GM19397 (cell line): ENCODE measurements at regions not wholly inside any gene's neighbourhood (a gene's known extent, or its start where the extent isn't known, plus 50 kb on each side); places are given as distances from the start of the nearest gene placed in this dataset.
"Not testable (repeated sequence)": the region's sequence is repeated elsewhere in the genome, so short reads cannot be mapped to it uniquely, and the experiment has no call there.

Source experiments
- ATAC-seq: cut with Tn5 transposase; IDR thresholded peaks from one replicate; pipeline ENCODE4 v1.9.1; 2021; ENCODE audit warnings: mild to moderate bottlenecking, moderate library complexity; ENCODE audit not compliant: unreplicated experiment

DNA sequence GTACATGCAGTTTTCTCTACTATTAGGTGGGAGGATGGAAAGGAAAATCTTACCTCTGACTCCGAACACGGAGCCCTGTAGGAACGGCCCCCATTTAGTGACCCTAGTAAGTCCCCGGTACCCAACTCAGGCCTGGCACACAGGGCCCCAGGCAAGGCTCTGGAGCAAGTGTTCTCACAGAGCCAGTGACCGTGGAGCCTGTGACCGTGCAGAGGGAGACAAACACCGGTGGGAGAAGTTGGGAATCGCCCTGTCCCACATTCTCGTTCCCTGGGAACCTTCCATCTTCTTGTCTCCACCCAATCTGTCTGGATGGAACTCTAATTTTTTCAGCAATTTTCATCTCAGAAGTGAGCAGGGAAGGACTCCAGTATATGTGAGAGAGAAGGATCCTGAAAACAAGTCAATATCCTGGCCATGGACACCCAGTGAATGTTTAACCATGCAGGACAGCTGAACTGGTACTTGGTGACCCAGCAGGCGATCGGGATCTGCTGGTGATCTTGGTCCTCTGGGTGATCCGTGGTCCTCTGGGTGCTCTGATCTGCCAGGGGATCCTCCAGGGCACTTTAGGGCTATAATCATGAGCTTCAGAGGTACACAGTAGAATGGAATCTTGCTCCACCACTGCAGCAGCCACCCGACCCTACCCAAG is 348.6 kb upstream of the ID2 start:
- no peak for ATAC-seq

DNA sequence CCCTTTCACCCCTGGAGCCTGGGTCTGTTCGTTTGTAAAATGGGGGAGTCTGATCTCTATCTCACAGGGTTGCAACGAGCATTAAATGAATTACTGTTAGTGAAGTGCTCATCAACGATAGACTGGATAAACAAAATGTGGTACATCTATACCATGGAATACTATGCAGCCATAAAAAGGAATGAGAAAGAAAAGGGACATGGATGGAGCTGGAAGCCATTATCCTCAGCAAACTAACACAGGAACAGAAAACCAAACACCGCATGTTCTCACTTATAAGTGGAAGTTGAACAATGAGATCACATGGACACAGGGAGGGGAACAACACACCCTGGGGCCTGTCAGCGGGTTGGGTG is 348.0 kb upstream of the ID2 start:
- ATAC-seq: not testable (repeated sequence)

DNA sequence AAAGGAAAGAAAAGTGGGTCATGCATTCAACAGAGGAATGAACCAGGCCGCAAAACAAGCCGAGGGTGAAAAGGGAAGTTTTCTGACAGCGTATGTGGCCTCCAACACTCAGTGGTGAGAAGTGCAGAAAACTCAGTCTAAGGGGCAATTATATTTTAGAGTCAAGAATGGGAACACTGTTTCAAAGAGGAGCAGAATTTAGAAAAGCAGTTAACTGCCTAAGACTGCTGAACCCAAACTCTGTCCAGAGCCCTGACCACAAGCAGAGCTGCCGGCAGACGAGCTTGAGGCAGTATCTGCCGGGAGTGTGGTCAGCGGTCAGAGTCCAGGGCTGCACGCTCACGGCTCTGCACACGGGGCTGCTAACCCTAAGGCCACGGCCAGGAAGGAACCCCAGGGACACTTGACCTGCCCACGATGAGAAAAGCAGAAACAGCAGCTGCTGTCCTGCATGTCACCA is 347.0 kb upstream of the ID2 start:
- no peak for ATAC-seq

DNA sequence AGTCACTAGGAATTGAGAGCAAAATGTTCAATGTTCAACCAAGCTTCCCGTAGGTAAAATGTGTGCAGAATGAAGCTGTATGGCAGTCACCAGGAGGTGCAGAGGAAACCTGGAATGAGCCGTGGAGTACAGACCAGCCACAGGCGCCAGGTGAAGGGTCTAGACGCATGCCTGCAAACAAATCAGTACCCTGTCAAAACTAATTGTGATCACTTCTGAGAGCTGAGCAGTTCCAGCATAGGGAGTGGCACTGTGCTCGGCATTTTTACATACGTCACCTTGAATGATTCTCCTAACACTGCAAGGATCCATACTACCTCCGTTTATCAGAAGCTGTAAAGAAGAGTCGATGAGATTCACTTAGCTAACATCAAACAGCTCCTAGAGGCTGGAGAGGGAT is 346.1 kb upstream of the ID2 start:
- ATAC-seq: no peak

DNA sequence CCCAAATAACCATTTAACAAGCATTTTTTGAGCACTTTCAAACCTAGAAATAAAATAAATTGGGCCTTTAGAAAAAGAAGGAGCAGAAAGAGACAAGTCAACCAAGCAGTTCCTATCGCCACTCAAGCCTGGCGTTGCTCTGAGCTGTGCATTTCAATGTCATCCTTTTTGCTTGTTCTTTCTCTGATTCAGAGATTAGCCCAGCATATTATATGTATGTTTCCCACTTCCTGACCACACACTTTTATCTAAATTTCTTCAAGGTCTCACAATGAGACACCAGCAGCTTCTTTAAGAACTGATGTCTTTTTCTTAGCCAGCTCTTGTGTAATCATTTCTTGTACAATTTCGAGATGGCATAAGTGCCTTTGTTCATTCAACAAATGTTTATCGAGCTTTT is 344.5 kb upstream of the ID2 start:
- ATAC-seq: no peak

DNA sequence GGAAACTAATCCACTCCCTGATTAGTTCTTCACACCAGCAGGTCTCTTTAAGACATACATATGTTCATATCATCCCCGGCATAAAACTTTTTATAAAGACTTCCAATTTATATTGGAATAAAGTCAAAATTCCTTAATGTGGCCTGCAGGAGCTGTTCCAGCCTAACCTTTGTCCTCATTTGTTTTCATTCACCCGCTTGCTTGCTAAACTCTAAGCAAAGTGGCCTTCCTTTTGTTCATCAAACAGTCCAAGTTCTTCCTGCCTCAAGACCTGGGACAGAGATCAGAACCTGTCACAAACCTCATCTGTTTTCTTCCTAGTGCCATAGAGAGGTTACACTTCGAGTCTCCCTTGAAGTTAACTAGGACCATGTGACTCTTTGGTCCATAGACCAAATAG is 339.4 kb upstream of the ID2 start:
- no peak for ATAC-seq

DNA sequence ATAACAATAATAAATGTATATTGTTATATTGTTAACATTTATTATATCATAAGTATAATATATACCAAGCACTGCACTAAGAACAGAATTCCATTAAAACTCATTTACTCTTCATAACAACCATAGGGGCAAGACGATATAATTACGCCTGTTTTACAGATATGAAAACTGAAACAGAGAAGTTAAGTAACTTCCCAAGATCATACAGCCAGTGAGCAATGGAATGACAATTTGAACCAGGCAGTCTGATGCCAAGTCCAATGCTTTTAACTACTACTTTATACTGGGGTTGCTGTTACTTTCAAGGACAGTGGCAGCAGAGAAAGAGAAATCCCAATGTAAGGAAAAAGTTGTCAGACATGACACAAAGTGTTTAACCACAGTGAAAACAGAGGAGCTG is 338.8 kb upstream of the ID2 start:
- ATAC-seq: no peak

DNA sequence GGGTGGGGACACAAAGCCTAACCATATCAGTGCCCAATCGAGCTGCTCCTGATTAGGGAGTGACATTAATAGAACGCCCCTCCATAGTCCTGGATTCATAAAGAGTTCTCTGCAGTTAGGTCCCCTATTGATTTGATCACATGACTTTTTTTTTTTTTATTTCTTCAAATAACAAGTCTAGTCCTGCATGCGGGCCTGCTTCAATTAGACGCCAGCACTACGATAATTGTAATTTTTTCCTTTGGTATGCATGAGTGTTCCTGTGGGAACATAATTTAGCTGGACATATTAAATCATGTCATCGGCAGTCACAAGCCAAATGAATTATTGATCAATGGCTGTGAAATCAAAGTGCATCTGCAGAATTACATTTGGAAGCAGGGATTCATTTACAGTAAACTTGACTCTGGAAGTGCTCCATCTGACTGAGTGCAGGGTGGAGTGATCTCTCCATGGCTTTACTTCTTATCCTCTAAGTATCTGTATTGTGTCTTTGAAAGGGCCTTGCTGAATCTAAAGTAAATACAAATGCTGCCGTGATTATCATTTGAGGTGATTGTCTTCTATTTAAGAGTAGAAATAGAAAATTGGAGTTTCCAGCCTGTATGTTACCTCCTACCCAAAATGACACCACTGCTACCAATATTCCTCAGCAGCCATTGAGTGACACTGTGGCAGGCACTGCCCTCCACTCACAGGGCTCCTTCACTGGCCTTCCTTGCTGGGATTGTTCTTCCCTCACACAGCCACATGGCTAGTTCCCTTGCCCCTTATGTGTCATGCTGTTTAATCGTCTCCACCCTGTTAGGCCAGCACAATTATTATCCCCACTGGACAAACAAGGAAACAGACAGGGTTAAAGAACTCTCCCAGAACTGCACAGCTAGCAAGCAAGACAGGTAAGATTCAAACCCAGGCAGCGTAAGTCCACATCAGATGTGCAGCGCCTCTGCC is 337.4 kb upstream of the ID2 start:
- ATAC-seq: no peak

DNA sequence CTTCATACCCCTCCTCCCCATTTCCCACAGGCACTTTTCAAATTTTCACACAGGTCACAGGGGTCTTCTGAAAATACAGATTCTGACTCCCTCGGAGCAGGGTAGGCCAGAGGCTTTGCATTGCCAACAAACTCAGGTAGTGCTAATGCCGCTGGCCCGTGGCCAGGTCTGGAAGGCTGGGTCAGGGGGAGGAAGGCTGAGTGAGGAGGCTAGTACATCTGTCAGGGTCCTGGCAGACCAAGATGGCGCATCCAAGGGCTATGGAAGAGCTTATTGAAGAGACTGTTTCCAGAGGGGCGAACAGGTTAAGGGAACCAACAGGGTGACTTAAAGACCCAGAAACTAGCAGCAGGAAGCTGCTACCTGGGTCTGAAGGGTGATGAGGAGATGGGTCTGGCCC is 336.7 kb upstream of the ID2 start:
- ATAC-seq: no peak

DNA sequence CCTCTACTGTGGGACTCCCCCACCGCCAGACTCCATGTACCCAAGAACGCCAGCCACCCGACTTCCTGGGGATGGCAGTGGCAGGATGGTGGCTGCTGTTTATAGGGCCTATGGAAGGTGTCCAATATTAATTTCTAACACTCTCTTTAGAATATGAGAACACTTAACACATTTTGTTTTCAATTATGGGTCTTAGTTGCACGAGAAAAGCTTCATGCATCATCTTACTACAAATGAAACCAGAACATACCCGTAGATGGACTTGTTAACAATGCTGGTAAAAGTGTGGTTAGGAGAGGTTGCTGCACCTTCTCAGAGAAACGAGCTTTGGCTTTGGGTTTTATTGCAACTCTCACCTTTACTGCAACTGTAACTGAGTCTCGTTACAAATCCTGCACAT is 335.6 kb upstream of the ID2 start:
- no peak for ATAC-seq

DNA sequence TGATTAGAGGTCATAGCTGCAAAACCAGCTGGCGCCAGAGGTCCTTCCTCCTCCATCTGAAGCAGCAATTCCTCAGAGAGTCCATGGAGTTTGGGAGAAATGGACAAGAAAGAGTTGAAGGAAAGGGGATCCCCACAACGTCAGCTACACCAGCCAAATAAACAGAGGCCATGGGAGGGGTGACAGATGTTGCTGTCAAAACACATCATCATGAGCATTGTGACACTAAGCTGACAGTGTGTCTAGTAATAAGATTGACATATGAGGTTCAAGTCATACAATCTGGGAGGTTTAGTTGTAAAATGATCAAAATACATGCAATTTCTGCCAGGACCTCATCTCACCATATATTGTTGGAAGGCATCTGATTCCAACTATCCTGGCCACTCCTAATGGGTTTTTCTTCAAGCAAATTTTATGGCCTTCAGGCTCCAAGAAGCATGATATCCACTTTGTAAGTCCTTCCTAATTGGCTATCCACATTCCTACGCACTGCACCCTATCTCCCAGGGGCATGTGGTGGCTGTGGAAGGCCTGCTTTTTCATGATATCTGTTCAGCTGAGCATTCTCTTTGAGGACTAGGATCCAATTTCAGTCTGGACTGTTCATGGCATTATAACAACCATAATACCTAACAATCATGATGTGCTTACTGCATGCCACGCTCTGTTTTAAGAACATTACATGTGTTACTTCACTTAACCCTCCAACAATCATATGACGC is 335.0 kb upstream of the ID2 start:
- no peak for ATAC-seq

DNA sequence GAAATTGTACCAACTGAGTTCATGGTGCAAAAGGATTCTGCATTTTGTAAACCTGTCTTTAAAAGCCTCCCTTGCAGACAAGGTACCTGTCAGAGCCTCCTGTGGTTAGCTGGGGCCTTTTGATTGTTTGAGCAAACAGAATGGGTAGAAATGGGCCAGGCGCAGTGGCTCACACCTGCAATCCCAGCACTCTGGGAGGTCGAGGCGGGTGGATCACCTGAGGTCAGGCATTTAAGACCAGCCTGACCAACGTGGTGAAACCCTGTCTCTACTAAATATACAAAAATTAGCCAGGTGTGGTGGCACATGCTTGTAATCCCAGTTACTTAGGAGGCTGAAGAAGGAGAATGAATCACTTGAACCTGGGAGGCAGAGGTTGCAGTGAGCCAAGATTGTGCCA is 332.9 kb upstream of the ID2 start:
- not testable (repeated sequence) for ATAC-seq

DNA sequence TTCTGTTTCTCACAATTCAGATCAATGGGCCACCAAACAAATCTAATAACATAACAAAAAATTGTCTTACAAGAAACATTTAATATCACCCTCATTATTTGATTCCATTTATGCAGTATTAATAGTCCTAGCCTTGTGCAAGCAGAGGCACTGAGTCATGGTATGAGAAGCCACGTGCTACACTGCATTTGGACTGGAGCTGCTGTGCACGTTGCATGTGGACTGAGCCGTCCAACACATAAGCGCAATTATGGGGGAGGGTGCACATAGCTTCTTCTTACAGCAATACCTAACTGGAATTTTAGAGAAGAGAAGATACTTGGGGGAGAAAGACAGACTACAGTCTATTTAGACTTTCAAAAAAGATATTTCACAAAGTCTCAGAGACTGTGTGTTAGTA is 329.6 kb upstream of the ID2 start:
- ATAC-seq: no peak

DNA sequence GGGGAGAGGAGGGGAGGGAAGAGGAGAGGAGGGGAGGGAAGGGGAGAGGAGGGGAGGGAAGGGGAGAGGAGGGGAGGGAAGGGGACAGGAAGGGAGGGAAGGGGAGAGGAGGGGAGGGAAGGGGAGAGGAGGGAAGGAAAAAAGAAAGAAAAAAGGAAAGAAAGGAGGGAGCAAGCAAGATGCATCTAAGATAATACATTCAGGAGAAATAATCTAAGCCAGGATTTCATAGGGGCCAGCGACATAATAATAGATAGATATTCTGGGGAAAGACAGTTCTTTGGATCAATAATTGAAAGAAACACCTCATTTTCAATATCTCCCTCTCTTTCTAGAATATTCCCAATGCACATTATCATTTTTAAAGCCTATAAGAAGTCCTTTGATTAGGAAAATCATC is 328.9 kb upstream of the ID2 start:
- no peak for ATAC-seq

DNA sequence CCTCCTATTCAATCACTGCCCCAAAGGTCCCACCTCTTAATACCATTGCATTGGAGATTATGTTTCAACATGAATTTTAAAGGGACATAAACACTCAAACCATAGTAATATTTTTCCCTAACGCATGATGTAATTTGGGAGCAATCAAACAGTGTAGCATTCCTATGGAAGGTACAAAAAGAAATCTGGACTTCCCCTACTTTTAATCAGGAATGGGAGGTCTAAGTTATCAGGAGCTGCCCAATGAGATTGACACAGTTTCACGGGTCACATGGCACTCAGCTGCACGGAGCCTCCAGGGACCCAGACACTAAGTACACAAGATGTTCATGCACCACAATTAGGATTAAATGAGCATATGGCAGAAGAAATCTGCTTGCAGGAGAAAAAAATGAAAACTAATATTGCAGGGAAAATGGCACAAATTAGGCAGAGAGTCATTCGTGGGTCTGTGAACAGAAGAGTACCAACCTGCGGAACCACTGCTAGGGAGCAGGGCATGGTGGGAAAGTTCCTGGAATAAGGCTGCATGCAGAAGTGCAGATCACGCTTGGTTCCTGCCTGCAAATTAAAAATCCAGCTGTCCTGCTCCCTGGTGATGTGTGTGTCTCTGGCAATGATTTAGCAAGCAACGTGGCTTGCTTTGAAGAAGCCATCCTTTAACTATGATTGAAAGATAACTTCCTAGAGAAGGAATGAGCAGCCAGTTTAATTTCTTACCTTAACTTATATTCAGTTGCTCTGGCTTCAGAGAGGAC is 326.6 kb upstream of the ID2 start:
- no peak for ATAC-seq

DNA sequence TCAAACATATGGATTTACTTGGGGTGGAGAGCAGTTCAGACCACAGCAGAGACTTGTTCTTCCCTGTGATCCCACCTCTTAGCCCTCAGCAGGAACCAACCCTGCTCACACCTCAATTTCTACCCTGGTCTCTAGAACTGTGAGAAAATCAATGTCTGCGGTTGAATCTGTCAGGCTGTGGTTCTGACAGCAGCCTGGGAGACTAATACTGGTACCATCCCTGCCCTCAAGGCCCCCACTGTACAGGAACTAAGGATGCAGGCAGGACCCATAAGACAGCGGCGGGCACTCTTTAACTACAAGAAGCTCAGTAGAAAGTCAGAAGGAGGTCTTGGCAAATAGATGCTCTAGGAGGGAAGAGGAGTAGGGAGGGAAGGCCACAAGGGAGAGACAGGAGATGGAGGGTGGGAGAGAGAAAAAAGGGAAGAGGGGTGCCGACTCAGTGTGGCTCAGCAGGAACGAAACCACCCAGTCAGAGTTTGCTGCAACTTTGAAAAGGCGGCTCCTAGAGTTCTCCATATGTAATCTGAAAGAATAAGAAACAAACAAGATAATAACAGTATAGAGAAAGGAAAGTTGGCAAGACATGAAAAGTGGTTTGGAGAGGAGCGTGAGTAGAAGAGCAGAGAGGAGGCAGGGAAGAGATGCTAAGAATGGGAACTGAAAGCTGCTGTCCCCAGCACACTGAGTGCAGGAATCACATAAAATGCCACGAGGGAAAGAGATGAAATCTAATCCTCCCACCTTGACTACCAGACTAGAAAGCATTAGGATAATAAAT is 323.9 kb upstream of the ID2 start:
- no peak for ATAC-seq

DNA sequence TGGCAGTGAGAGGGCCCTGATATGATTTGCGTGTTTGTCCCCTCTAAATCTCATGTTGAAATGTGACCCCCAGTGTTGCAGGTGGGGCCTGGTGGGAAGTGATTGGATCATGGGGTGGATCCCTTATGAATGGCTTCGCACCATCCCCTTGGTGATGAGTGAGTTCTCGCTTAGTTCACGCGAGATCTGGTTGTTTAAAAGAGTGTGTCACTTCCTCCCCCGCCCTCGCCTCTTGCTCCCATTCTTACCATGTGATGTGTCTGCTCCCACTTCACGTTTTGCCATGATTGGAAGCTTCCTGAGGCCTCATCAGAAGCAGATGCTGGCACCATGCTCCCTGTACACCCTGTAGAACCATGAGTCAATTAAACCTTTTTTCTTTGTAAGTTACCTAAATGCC is 319.9 kb upstream of the ID2 start:
- no peak for ATAC-seq

DNA sequence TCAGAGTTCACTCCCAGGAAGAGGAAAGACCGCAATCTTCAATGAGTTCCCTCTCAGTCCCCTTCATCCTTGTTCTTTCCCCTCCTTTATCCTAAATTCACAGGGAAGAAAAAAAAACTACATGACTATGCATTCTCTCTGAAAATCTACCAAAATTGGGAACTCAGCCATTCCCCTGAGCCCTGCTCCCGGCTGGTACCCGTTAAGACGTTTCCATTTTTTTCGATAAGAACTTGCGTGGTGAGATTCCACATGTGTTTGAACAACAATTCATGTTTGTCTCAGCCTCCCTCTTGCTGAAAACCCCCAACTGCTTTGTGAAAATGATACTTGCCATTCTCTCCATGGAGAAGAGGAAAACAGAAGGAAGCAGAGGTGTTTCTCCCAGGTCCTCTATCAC is 318.7 kb upstream of the ID2 start:
- no peak for ATAC-seq

DNA sequence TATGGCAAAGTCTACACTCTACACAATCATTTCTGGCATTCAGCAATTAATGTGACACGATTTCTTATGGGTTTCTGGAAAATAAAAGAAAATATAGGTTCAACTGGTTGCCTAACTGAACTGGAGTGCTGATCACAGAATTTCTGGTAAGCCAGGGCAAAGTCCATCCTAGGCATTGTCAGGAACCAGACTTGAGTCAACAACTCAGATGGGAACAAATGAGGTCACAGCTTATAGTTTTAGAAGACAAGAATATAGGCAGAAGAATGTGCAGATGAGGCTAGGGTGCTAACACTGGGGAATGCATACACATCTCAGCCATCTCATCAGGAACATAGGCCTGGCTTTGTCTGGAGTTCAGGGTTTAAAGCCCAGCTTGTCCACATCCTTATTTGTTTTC is 317.2 kb upstream of the ID2 start:
- ATAC-seq: no peak

DNA sequence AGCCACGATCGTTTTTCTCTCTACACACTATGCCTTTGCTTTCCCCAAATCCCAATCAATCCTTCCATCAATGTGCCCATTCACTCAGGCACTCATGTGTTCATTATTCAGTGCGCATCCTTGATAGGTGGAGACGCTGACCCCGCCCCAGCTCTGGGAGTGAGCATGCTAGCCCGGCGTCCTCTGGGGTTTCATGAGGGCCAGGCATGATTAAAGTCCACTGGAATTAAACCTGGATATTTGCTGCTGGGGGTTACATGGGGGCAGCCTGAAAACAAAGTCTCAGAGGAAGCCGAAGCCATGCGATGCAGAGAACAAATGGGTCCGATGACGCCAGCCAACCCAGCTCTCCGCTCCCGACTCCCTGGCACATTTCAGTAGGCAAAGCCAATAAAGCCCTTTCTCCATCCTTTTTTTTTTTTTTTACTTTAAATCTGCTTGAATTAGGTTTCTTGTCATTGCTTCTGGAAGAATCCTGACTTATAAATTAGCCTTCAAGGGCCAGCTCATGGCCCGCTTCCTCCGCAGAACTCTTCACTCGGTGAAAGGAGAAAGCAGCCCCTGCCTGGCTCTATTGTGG is 316.4 kb upstream of the ID2 start:
- ATAC-seq: no peak
